IPS-NIHi11 (cell line): ENCODE measurements at regions not wholly inside any gene's neighbourhood (a gene's known extent, or its start where the extent isn't known, plus 50 kb on each side); places are given as distances from the start of the nearest gene placed in this dataset.
"Not testable (repeated sequence)": the region's sequence is repeated elsewhere in the genome, so short reads cannot be mapped to it uniquely, and the experiment has no call there.

ENCODE experiments used
- DNase-seq: peaks from one replicate; pipeline ENCODE4 v3.0.0; 2012; ENCODE audit warnings: mixed read lengths, low spot score

DNA sequence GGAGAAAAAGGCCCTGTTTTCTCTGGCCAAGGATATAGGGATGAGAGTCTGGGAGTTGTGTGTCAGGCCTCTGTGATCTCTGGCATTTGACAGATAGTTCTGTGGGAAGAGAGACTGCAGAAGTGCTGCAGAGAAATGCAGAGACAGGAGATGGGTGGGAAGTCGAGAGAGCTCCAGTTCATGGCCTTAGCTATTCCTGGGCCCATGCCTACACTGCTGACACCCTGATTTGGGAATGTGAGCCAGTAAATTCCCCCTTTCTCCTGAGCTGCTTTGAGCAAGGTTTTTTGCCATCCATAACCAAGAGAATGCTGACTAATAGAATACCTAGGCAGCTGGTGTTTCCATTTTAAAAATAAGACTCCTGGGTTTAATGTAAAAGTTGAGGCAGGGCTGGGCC lies 59.3 kb downstream of the EBLN2 start:
- DNase-seq, result no peak

DNA sequence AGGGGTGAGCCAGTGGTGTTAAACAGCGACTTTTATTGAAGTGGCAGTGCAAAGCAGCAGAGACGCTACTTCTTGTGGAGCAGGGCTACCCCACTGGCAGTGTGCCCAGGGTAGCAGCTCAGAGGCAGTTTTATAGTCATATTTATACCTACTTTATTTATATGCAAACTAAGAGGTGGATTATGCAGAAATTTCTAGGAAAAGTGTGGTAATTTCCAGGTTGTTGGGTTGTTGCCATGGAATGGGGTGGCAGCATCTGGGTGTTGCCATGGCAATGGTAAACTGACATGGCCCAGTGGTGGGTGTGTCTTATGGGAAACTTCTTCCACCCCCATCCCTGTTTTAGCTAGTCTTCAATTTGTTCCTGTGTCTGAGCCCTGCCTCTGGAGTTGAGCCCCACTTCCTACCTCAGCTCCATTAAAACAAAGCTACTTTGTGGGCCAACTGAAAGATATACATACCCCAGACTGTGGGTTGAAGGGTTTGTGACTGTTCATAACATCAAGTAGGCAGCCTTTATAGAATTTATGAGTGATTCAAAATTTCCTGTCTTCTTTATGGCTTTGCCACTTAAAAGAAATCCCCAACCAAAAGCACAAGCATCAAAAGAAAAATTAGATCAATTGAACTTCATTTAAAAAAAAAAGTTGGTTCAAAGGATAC lies 60.3 kb downstream of the EBLN2 start:
- no peak for DNase-seq

DNA sequence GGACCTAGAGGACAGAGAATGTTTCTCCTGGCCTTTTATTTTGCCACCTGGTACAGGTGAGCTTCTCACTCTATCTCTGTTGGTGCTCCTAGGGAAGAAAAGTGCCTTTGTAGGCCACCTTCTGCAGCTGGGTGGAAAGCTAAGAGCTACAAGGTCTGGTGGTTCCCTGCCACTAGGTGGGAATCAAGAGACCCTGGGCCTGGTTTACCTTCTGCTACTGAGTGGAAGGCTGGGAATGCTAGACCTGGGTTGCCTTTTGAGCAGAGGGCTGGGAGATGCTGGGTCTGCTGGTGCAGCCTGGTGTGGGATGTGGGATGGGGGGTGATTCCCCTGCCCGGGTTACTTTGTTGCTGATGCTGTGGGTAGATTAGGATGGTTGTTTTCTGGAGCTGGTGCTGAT lies 72.6 kb downstream of the EBLN2 start:
- DNase-seq, result no peak

DNA sequence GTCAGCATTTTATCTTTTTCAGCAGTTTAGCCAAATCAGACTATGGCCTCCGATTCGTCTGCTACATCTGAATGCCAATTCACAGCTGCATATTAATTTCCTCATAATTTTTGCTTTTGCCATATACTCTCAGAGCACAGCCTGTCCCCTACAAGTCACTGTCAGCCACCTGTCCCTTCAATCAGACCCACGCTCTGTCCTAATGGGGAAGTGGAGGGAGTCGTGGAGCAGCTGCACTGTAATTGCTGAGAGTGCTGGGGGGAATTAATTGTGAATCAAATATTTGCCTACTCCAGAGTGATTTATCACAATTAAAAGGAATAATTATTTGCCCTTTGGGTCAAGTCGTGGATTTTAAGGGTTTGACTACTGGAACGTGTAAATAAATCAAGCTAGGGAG lies 75.5 kb downstream of the EBLN2 start:
- DNase-seq, result no peak

DNA sequence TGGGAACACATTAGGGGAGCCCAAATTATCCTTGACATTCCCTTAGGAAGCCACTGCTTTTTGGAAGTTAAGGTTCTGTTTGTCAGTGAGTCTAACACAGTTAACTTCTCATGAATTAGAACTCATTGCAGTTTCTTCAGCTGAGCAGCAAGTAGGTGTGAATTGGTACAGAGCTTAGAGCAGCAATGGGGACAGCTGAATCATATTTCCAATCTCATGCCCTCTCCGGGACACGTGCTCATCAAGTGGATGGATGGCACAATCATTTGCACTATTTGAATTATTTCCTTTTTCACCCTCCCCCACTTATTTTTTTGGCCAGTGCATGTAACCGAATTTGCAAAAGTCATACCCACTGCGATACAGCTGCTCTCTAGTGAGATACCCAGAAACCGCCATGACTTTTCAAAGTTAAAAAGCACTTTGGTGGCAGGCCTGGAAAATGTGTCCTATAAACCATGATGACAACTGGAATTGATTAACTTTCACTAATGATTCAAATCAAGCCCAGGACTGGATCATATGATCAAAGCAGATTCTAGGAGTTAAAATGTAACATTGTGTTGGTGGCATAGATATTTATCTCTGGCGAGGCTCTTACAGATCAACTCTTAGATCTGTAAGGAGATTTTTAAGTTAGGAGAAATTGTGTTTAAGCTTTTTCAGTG lies 76.4 kb downstream of the EBLN2 start:
- DNase-seq, result no peak

DNA sequence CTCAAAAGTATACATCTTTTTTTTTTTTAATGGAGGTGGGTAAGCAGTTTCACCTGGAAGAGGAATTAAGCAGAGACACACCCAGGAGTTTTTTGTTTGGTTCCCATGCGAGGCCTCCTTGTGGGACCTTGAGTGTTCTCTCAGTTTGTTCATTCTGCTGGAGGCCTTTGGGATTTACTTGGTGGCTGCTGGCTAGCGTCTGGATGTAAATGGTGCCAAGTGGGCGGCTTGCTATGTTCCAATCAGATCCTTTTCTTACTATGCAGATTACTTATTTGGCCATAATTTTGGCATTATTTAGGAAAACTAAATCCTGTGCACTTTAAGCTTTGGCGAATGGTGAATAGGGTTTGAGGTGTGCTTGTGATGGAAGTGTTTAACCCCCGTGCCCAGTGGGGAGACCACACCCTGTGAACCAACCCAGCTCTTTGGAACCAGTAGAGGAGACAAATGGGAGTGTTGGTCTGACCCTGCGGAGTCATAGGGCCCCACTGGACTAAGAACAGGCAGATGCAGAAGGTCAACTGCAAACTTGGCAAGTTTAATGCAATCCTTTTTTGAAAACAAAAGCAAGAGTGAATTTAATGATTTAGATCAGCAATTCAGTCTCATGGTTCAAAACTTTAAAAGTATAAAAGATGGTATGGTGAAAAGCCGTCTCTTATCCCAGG lies 79.4 kb downstream of the EBLN2 start:
- DNase-seq, result no peak

DNA sequence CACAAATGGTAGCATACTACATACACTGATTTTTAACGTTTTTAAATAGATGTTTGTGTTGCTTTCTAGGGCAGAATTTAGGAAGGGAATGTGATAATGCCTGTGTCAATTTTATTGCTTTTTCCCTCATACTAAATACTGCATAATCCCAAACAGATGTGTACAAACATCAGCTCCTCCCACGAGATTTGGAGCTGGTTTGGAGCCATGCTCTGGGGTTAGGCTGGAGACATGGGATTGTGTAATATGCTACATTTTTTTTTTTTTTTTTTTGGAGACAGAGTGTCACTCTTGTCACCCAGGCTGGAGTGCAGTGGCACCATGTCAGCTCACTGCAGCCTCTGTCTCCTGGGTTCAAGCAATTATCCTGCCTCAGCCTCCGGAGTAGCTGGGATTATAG lies 80.1 kb downstream of the EBLN2 start:
- no peak for DNase-seq

DNA sequence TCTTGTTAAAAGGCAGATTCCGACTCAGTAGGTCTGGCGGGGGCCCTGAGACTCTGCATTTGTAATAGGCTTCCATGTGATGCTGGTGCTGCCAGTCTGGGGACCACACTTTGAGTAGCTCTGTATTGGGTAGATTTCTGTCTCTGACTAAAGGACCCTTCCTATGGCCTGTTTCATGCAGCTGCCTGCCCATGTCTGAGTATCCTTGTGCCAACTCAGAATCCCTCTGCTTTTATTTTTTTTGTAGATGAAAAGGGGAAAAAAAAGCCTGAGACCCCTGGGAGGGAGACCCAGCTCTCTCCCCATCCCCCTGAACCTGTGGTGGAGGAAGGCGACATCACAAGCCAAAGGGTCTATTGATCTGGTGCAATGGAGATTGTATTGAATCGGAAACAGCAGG lies 81.9 kb downstream of the EBLN2 start:
- no peak for DNase-seq

DNA sequence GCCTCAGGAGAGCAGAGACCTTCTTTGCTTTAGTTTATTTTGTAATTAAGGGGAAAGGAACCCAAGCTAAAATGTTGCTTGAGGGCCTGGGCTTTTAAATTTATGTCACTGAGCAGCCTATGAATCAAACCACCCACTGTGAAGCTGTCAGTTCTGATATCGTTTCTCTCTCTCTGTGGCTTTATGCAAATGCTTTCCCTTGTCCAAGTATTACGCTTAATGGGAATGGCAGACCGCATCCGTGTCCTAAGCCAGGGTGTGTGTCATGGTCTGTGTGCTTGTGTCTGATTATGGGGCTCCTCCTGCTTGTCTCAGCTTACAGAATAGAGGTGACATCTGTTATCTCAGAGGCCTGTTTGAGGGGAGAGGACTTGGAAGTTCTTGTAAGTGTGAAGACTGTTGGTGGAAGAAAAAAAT lies 82.4 kb downstream of the EBLN2 start:
- no peak for DNase-seq

DNA sequence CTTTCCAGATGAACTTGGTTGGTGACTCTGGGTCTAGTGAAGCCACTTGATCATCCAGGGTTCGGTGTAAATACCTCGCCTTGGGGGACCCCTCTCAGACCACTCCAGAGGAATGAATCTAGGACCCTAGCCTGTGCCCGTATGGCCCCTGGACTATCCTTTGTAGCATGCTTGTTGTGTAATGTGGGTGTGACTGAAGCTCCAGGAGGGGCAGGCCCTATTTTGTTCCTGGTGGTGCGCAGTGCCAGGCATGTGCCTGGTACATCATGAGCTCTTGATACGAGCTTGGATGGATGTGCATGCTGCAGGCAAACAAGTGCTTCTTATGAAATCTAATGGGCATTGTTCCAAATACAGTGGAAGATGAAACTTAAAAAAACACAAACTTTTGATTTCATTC lies 82.8 kb downstream of the EBLN2 start:
- DNase-seq, result no peak

DNA sequence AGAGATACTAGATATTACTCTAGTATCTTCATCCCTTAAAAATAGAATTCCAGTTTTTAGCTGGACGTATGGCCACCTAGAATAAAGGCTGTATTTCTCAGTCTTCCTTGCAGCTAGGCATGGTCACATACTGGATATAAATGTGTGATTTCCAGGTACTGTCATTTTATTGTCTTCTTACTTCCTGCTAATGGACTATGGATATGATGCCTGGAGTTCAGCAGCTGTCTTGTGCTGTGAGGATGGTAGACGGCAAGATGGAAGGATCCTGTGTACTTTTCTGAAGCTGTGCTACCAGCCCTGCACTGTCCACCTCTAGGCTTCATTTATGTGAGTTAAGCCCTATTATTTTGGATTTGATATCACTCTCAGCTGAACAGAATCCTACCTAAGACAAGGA lies 83.4 kb downstream of the EBLN2 start:
- no peak for DNase-seq

DNA sequence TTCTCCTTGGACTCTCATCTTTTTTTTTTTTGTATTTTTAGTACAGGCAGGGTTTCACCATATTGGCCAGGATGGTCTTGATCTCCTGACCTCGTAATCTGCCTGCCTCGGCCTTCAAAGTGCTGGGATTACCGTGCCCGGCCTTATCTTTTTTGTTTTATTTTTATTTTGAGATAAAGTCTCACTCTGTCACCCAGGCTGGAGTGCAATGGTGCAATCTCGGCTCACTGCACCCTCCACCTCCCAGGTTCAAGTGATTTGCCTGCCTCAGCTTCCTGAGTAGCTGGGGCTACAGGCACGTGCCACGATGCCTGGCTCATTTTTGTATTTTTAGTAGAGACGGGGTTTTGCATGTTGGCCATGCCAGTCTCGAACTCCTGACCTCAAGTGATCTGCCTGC lies 86.0 kb downstream of the EBLN2 start:
- not testable (repeated sequence) for DNase-seq

DNA sequence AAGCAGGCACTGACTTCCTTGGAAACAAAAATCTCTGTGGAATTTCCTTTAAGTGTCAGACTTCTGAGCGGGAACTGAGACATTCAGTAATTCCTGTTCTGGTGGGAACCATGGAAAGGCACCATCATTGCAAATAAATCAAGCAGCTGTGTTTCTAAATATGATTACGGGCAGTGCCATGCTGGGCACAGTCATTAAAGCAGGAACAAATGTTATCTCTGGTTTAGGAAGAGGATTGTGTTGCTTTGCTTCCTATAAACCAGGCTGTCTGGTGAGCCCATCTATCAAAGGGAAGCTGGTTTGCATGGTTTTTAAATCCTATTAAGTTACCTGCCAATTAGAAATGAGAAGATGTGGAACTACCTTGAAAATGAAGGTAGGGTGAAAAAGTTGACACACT lies 86.7 kb downstream of the EBLN2 start:
- no peak for DNase-seq

DNA sequence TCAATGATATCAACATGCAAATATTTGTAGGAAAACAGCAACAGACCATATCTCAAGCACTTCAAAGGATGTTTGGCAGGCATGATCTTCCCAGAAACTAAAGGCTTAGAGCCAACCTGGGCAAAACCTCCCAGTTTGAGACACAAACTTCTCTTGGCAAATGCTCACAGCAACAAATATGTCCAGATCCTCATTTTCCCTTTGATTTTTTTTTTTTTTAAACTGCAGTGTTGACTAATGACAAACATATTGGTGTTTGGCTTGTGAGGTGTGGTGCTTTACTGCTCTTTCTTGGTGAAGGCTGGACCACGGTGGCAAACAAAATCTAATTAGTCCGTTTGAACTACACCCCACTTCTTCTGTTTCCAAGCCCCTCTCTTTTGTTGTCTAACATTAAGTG lies 87.2 kb downstream of the EBLN2 start:
- DNase-seq, result no peak

DNA sequence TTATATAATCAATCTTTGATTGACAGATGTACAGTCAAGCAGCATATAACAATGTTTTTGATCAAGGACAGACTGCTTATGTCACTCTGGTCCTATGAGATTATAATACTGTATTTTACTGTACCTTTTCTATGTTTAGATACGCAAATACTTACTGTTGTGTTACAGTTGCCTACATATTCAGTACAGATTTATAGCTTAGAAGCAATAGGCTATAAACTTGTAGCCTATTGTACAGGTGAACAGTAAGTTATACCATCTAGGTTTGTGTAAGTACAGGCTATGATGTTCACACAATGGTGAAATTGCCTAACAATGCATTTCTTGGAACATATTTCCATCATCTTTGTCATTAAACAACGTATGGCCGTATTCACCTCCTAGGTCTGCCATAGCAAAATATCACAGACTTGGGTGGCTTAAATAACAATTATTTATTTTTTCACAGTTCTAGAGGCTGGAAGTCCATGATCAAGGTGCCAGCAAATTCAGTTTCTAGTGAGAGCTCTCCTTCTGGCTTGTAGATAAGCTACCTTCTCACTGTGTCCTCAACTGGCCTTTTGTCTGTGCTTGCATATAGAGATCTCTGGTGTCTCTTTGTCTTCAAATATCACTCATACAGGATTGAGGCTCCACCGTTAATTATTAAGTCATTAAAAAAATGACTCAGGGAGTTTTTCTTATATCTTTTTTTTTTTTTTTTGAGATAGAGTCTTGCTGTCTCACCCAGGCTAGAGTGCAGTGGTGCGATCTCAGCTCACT lies 89.1 kb downstream of the EBLN2 start:
- no peak for DNase-seq

DNA sequence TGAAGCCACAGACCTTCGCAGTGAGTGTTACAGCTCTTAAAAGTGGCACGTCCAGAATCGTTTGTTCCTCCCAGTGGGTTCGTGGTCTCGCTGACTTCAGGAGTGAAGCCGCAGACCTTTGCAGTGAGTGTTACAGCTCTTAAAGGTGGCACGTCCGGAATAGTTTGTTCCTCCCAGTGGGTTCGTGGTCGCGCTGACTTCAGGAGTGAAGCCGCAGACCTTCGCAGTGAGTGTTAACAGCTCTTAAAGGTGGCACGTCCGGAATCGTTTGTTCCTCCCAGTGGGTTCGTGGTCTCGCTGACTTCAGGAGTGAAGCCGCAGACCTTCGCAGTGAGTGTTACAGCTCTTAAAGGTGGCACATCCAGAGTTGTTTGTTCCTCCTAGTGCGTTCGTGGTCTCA lies 91.1 kb downstream of the EBLN2 start:
- not testable (repeated sequence) for DNase-seq

DNA sequence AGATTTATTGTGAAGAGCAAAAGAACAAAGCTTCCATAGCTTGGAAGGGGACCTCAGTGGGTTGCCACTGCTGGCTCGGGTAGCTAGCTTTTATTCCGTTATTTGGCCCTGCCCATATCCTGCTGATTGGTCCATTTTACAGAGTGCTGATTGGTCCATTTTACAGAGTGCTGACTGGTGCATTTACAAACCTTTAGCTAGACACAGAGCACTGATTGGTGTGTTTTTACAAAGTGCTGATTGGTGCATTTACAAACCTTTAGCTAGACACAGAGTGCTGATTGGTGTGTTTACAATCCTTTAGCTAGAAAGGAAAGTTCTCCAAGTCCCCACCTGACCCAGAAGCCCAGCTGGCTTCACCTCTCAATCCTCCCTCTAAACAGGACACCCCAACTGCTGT lies 91.6 kb downstream of the EBLN2 start:
- DNase-seq, result not testable (repeated sequence)

DNA sequence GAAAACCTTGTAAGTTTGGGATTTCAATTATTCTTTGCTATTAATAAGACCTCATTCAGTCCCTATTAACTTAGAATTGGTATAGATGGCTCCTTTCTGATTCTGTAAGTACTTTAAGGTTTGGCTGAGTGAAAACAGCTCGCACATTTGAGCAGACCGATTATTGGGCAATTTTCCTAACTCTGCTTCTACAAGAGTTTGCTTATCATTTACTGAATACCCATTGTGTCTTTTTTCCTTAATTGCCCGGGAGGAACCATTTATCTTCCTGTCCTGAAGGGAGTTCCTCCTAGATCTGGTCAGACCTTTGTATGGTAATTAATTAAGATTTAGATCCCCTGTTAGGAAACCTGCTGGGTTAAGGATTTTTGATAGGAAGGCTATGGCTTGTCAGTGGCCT lies 92.8 kb downstream of the EBLN2 start:
- DNase-seq, result not testable (repeated sequence)

DNA sequence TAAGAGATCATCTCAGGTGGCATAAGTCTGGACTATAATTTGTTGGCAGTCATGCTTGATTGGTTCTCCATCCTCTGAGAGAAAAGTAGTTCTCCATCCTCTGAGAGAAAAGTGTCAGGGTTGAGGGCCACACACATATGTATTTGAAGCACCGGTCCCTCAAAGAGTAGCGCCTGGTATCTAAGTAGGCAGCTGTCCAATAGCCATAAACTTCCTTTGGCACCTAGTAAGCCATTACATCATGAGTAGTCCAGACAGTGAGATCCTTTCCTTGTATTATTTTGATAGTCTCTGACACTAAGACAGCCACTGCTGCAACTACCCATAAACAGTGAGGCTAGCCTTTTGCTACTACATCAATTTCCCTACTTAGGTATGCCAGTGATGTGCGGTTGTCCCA lies 94.0 kb downstream of the EBLN2 start:
- not testable (repeated sequence) for DNase-seq

DNA sequence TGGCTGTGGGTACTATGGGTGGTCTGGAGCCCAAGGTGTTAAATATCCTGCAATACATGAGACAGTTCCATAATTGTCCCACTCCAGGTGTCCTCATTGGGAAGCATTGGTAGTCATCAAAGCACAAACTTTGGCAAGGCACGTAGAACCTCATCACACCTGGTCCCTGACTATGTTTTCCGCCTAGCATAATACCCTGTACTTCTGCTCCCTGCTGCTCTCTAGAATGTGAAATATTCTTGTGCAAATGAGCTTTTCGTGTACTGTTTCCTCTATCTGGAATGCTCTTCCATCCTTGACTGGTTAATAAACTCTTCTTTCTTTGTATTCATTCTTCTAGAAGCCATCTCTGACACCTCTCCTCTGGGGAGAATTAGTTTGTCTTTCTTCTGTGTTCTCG lies 103.2 kb downstream of the EBLN2 start:
- no peak for DNase-seq

DNA sequence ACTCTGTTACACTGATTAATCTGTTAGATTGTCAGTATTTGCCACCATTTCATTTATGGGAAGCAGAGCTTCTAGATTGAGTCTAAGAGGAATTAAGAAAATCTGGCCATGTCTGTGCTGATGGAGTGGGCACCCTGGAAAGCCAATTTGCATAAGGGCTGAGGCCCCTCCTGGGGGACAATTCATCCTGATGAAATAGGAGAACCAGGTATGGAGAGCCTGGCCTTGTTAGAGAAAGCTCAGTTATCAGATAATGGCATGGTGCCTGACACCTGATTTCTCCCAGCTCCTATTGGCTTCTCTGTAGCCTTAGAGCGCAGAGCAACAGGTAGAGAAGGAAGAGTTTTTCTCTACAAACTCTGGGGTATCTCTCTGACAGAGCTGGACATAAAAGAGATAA lies 114.2 kb downstream of the EBLN2 start:
- peak; percentile 57 for DNase-seq

DNA sequence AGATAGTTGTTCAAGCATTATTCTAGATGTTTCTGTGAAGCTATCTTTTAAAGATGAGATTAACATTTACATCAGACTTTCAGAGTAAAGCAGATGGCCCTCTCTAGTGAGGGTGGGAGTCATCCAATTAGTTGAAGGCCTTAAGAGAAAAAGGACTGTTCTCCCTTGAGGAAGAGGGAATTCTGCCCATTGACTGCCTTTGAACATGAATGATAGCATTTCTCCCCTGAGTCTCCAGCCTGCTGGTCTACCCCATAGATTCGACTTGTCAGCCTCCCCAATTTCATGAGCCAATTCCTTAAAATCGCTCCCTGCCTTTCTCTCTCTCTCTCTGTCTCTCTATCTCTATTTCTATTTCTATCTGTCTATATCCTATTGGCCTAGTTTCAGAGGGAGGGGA lies 115.5 kb downstream of the EBLN2 start:
- DNase-seq, result no peak

DNA sequence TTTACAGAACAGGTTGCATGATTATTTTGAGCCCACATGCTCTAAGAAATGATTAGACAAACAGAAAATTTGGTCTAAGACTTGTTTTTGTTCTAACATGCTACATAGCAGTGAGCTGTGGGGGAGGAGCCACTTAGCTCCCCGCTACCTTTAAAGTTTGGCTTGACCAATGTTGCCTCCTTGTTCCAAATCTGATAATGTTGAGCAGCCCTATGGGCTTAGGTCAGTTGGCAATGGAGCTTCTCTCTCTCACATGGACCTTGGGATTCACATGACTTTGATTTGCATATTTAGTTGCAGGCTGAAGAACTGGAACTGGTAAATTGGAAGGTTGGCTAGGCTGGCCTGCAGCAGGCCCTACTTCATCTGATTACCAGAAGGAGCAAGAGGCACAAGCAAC lies 116.4 kb downstream of the EBLN2 start:
- no peak for DNase-seq
